Activated naive CD8-positive, alpha-beta T cell (primary cell): ENCODE measurements at regions not wholly inside any gene's neighbourhood (a gene's known extent, or its start where the extent isn't known, plus 50 kb on each side); places are given as distances from the start of the nearest gene placed in this dataset.

ENCODE experiments used
- H3K27ac Mint-ChIP-seq: one replicate; pipeline ENCODE4 v1.8.0; 2021; ENCODE audit warnings: mixed read lengths
- H3K27me3 Mint-ChIP-seq: one replicate; pipeline ENCODE4 v1.8.0; 2021; ENCODE audit warnings: mixed read lengths
- H3K36me3 Mint-ChIP-seq: one replicate; pipeline ENCODE4 v1.8.0; 2021; ENCODE audit warnings: mixed read lengths
- H3K4me1 Mint-ChIP-seq: one replicate; pipeline ENCODE4 v1.8.0; 2021; ENCODE audit warnings: low read depth, mixed read lengths
- H3K4me3 Mint-ChIP-seq: one replicate; pipeline ENCODE4 v1.8.0; 2021; ENCODE audit warnings: mild to moderate bottlenecking, mixed read lengths
- H3K9me3 Mint-ChIP-seq: one replicate; pipeline ENCODE4 v1.8.0; 2021; ENCODE audit warnings: low read depth, mixed read lengths

- H3K4me3 Mint-ChIP-seq: no peak overlapping the region
- no peaks in the 10 kb centered on the region for H3K9me3 Mint-ChIP-seq
- H3K27ac Mint-ChIP-seq: no peak overlapping the region
- H3K36me3 Mint-ChIP-seq: no peaks in the 10 kb centered on the region
- H3K27me3 Mint-ChIP-seq: no peaks in the 10 kb centered on the region
- H3K4me1 Mint-ChIP-seq: no peaks in the 10 kb centered on the region
These were observed 637.8 kb upstream of the GRIA3 start for GRCh38 chrX:122546269-122546668.

GRCh38 chrX:122552286-122552800 lies 631.7 kb upstream of the GRIA3 start:
- Mint-ChIP-seq H3K4me3 (no peak overlapping the region), H3K4me1 (no peaks in the 10 kb centered on the region), H3K9me3 (peaks cover 5% of the 10 kb centered on the region), H3K36me3 (no peaks in the 10 kb centered on the region), H3K27ac (no peak overlapping the region), H3K27me3 (no peaks in the 10 kb centered on the region)

DNA sequence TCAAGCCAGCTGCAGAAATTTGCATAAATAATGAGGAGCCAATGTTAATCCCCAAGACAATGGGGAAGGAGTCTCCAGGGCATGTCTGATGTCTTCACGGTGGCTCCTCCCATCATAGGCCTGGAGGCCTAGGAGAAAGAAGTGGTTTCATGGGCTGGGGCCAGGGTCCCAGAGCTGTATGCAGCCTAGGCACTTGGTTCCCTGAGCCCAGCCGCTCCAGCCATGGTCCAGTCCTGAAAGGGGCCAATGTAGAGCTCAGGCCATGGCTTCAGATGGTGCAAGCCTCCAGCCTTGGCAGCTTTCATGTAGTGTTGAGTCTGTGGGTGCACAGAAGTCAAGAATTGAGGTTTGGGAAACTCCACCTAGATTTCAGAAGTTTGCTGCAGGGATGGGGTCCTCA lies 628.2 kb upstream of the GRIA3 start:
- no peaks in the 10 kb centered on the region for H3K4me1 Mint-ChIP-seq
- peaks cover 2% of the 10 kb centered on the region for H3K36me3 Mint-ChIP-seq

GRCh38 chrX:122565952-122566351 lies 618.1 kb upstream of the GRIA3 start:
- no peaks in the 10 kb centered on the region for H3K36me3 Mint-ChIP-seq
- H3K27ac Mint-ChIP-seq: no peak overlapping the region
- no peak overlapping the region for H3K4me3 Mint-ChIP-seq
- no peaks in the 10 kb centered on the region for H3K9me3 Mint-ChIP-seq
- H3K27me3 Mint-ChIP-seq: no peaks in the 10 kb centered on the region
- no peaks in the 10 kb centered on the region for H3K4me1 Mint-ChIP-seq

More for the DNA sequence above, 628.2 kb upstream of the GRIA3 start:
- H3K27ac Mint-ChIP-seq: no peak overlapping the region
- H3K27me3 Mint-ChIP-seq: no peaks in the 10 kb centered on the region
- peaks cover 5% of the 10 kb centered on the region for H3K9me3 Mint-ChIP-seq
- H3K4me3 Mint-ChIP-seq: no peak overlapping the region

DNA sequence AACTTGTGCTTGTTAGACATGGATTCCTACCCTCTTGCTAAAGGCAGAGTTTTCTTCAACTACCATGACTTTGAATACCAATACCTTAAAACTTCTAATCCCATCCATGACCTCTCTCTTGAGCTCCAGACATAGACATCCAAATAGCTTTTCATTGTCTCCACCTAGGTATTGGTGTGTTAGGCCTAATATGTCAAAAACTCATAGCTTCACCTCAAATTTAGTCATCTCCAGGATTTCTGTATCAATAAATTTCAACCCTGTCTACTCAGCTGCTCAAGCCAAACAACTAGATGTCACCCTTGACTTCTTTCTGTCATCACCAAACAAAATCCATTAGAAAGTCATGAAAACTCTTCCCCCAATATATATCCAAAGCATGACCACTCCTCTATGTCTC lies 617.7 kb upstream of the GRIA3 start:
- H3K27me3 Mint-ChIP-seq: no peaks in the 10 kb centered on the region
- no peak overlapping the region for H3K27ac Mint-ChIP-seq
- H3K4me3 Mint-ChIP-seq: no peak overlapping the region
- H3K9me3 Mint-ChIP-seq: no peaks in the 10 kb centered on the region
- H3K36me3 Mint-ChIP-seq: no peaks in the 10 kb centered on the region
- H3K4me1 Mint-ChIP-seq: no peaks in the 10 kb centered on the region

GRCh38 chrX:122567911-122568310 lies 616.2 kb upstream of the GRIA3 start:
- no peaks in the 10 kb centered on the region for H3K27me3 Mint-ChIP-seq
- H3K4me1 Mint-ChIP-seq: no peaks in the 10 kb centered on the region
- no peaks in the 10 kb centered on the region for H3K9me3 Mint-ChIP-seq

DNA sequence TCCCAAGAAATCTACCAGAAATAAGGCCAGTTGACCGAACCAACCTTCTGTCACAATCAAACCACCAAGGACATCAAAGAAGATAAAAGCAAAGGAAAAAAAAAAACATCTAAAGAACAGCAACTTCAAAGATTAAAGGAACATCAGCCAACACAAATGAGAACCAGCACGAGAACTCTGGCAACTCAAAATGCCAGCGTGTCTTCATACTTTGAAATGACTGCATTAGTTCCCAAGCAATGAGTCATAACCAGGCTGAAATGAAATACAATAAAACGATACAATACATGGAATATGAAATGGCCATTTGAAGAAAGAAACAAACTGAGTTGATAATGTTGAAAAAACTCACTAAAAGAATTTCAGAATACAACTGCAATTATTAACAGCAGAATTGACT lies 611.6 kb upstream of the GRIA3 start:
- no peak overlapping the region for H3K27ac Mint-ChIP-seq
- no peaks in the 10 kb centered on the region for H3K36me3 Mint-ChIP-seq
- no peaks in the 10 kb centered on the region for H3K27me3 Mint-ChIP-seq
- no peaks in the 10 kb centered on the region for H3K4me1 Mint-ChIP-seq
- no peak overlapping the region for H3K4me3 Mint-ChIP-seq
- H3K9me3 Mint-ChIP-seq: no peaks in the 10 kb centered on the region

More at GRCh38 chrX:122567911-122568310, 616.2 kb upstream of the GRIA3 start:
- Mint-ChIP-seq H3K27ac (no peak overlapping the region), H3K4me3 (no peak overlapping the region), H3K36me3 (no peaks in the 10 kb centered on the region)

- Mint-ChIP-seq H3K36me3 (no peaks in the 10 kb centered on the region), H3K4me3 (no peak overlapping the region), H3K27me3 (no peaks in the 10 kb centered on the region), H3K4me1 (no peaks in the 10 kb centered on the region), H3K9me3 (peaks cover 5% of the 10 kb centered on the region), H3K27ac (no peak overlapping the region)
These were observed 605.0 kb upstream of the GRIA3 start for GRCh38 chrX:122579036-122579435.

DNA sequence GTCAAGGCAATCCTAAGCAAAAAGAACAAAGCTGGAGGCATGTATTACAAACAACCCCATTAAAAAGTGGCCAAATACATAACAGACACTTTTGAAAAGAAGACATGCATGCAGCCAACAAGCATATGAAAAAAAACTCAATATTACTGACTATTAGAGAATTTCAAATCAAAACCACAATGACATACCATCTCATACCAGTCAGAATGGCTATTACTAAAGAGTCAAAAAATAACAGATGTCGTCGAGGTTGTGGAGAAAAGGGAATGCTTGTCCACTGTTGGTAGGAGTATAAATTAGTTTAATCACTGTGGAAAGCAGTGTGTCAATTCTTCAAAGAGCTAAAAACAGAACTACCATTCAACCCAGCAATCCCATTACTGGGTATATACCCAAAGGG lies 604.6 kb upstream of the GRIA3 start:
- no peaks in the 10 kb centered on the region for H3K4me1 Mint-ChIP-seq
- no peak overlapping the region for H3K4me3 Mint-ChIP-seq
- peaks cover 5% of the 10 kb centered on the region for H3K9me3 Mint-ChIP-seq
- H3K27ac Mint-ChIP-seq: no peak overlapping the region
- no peaks in the 10 kb centered on the region for H3K36me3 Mint-ChIP-seq
- H3K27me3 Mint-ChIP-seq: no peaks in the 10 kb centered on the region

GRCh38 chrX:122582280-122582974 lies 601.7 kb upstream of the GRIA3 start:
- Mint-ChIP-seq H3K36me3 (no peaks in the 10 kb centered on the region), H3K4me3 (no peak overlapping the region), H3K9me3 (peaks cover 5% of the 10 kb centered on the region), H3K27me3 (no peaks in the 10 kb centered on the region), H3K27ac (no peak overlapping the region), H3K4me1 (no peaks in the 10 kb centered on the region)

GRCh38 chrX:122582975-122583305 lies 601.1 kb upstream of the GRIA3 start:
- Mint-ChIP-seq H3K4me1 (no peaks in the 10 kb centered on the region), H3K4me3 (no peak overlapping the region), H3K36me3 (no peaks in the 10 kb centered on the region), H3K27ac (no peak overlapping the region), H3K27me3 (no peaks in the 10 kb centered on the region), H3K9me3 (peaks cover 5% of the 10 kb centered on the region)

DNA sequence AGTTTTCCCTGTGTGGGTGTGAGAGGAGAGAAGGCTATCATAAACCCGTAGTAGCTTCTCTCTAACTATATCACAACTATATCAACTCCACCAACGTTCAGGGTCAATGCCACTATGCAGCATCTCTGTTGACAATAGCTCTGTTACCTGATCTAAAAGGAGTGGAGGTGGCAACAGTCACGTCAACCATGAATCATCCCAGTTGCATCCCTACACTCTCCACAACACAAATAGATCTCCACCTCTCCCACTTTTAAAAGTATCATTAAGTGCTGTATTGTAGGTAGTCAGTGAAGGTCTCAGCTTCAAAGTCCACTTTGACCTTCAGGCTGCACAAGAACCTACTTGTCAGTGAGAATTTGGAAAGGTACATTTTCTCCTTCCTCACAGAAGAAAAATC lies 600.5 kb upstream of the GRIA3 start:
- Mint-ChIP-seq H3K9me3 (peaks cover 5% of the 10 kb centered on the region), H3K27ac (no peak overlapping the region), H3K4me3 (no peak overlapping the region), H3K4me1 (no peaks in the 10 kb centered on the region), H3K27me3 (no peaks in the 10 kb centered on the region), H3K36me3 (no peaks in the 10 kb centered on the region)

GRCh38 chrX:122584981-122585380 lies 599.1 kb upstream of the GRIA3 start:
- H3K36me3 Mint-ChIP-seq: no peaks in the 10 kb centered on the region
- peaks cover 5% of the 10 kb centered on the region for H3K9me3 Mint-ChIP-seq
- no peak overlapping the region for H3K4me3 Mint-ChIP-seq
- no peaks in the 10 kb centered on the region for H3K27me3 Mint-ChIP-seq
- no peak overlapping the region for H3K27ac Mint-ChIP-seq
- H3K4me1 Mint-ChIP-seq: no peaks in the 10 kb centered on the region

DNA sequence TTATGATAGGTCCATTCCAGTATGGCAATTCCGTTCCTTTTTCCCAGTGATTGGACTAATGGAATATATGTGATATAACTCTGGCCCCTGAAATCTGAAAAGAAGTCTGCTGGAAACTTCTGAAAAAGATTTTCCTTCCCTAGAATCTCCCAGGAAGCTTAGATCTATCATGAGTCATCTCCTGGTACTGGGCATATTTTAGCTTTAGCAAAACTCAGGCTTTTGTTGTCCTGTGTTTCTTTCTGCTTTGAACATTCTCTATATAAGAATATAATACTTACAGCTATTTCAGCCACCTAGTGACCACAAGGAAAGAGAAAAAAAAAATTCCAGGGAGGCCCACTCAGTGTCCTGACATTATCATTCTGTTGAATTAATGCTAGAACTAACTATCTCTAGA lies 597.2 kb upstream of the GRIA3 start:
- Mint-ChIP-seq H3K27me3 (no peaks in the 10 kb centered on the region), H3K36me3 (no peaks in the 10 kb centered on the region), H3K4me1 (no peaks in the 10 kb centered on the region), H3K27ac (no peak overlapping the region), H3K4me3 (no peak overlapping the region), H3K9me3 (no peaks in the 10 kb centered on the region)

DNA sequence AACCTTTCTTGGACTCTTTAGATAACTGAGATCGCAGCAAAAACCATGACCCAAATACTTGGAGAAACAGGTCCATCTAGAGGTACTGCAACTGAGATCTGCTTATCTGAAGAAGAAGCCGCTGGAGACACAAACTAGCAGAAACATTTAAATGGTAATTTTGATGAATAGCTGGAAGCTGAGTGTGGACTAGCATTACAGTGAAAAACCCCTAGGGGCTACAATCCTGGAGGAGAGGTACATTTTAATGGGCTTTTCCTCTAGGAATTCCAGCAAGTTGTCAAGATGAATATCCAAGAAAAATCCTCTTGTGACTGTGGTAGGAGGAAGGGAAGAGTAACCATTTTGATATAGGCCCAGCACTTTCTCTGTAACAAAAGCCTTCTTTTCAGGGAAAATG lies 592.5 kb upstream of the GRIA3 start:
- Mint-ChIP-seq H3K36me3 (no peaks in the 10 kb centered on the region), H3K4me3 (no peak overlapping the region), H3K4me1 (no peaks in the 10 kb centered on the region), H3K9me3 (peaks cover 3% of the 10 kb centered on the region), H3K27me3 (no peaks in the 10 kb centered on the region), H3K27ac (no peak overlapping the region)

GRCh38 chrX:122596998-122597397 lies 587.1 kb upstream of the GRIA3 start:
- H3K4me1 Mint-ChIP-seq: no peaks in the 10 kb centered on the region
- H3K9me3 Mint-ChIP-seq: peaks cover 3% of the 10 kb centered on the region
- no peak overlapping the region for H3K4me3 Mint-ChIP-seq
- H3K27ac Mint-ChIP-seq: no peak overlapping the region
- no peaks in the 10 kb centered on the region for H3K36me3 Mint-ChIP-seq
- H3K27me3 Mint-ChIP-seq: no peaks in the 10 kb centered on the region
